ENCODE measurements at regions not wholly inside any gene's neighbourhood (a gene's known extent, or its start where the extent isn't known, plus 50 kb on each side); places are given as distances from the start of the nearest gene placed in this dataset.
"Not testable (repeated sequence)": the region's sequence is repeated elsewhere in the genome, so short reads cannot be mapped to it uniquely, and the experiment has no call there.

GRCh38 chr3:74842649-74843048, 228.2 kb upstream of the CNTN3 start:
- H3K4me1 ChIP-seq = no peaks in the 10 kb centered on the region
- no peak overlapping the region for H3K4me3 ChIP-seq
- no peak for TF ChIP-seq POLR2A (IDR thresholded peaks at IDR 0.05)
- TF ChIP-seq, protein P1, sequence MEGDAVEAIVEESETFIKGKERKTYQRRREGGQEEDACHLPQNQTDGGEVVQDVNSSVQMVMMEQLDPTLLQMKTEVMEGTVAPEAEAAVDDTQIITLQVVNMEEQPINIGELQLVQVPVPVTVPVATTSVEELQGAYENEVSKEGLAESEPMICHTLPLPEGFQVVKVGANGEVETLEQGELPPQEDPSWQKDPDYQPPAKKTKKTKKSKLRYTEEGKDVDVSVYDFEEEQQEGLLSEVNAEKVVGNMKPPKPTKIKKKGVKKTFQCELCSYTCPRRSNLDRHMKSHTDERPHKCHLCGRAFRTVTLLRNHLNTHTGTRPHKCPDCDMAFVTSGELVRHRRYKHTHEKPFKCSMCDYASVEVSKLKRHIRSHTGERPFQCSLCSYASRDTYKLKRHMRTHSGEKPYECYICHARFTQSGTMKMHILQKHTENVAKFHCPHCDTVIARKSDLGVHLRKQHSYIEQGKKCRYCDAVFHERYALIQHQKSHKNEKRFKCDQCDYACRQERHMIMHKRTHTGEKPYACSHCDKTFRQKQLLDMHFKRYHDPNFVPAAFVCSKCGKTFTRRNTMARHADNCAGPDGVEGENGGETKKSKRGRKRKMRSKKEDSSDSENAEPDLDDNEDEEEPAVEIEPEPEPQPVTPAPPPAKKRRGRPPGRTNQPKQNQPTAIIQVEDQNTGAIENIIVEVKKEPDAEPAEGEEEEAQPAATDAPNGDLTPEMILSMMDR (IDR thresholded peaks at IDR 0.05) = no peak
- DNase-seq = no peak
- no peaks in the 10 kb centered on the region for H3K27me3 ChIP-seq
- intact Hi-C loops (cut with DNase I; ENCODE audit: low total_unique reads) = no loop called here
- H3K36me3 ChIP-seq (ENCODE audit: low read depth, missing control alignments) = no peaks in the 10 kb centered on the region
- WGBS, 2 donors = 43 to 47% methylated on average over 2 of the region's 2 CpGs
- H3K9me3 ChIP-seq = no peaks in the 10 kb centered on the region
- H3K27ac ChIP-seq = no peak overlapping the region

DNA sequence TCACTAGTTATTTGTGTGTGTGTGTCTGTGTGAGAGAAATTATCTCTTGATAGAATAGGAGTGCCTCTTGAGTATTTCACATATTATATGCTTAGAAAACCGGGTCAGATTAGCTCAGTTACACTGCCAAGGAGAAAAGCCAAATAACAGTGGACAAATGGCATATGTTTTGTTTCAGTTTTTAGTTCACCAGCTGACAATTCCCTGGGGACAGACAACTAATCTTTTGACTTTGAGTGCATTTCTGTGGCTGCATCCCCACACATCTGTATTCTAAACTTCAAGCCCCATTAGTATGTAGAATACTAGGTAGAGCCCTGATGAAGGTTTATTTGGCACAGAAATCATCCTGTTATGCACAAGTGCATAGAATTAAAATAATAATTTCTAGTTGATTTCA, 227.7 kb upstream of the CNTN3 start:
- DNase-seq = no peak
- H3K4me3 ChIP-seq = no peak overlapping the region
- no peaks in the 10 kb centered on the region for H3K4me1 ChIP-seq
- no peaks in the 10 kb centered on the region for H3K27me3 ChIP-seq
- no peak for TF ChIP-seq POLR2A (IDR thresholded peaks at IDR 0.05)
- TF ChIP-seq, protein P1 (IDR thresholded peaks at IDR 0.05) = no peak
- H3K27ac ChIP-seq = no peak overlapping the region
- no peaks in the 10 kb centered on the region for H3K36me3 ChIP-seq (ENCODE audit: low read depth, missing control alignments)
- intact Hi-C loops (cut with DNase I; ENCODE audit: low total_unique reads) = no loop called here
- no peaks in the 10 kb centered on the region for H3K9me3 ChIP-seq
- WGBS, 2 donors = 31 to 39% methylated on average over 1 of the region's 1 CpG

DNA sequence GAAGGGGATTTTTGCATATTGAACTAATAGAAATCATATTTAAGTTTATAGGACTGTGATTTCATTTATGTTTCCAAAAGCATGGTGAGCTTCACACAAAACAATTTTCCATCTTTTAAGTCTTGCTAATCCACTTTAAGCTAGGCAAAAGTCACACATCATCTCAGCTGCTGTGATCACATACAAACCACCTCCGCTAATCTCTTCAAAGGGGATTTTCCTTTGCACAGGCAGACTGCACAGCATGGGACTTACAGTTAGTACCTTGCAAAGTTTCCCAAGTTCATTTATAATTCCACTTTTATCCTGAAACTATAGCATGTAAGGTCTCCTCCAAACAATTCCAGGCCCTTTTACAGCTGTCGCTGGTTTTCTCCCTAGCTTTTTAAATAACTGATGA, 225.1 kb upstream of the CNTN3 start:
- TF ChIP-seq POLR2A (IDR thresholded peaks at IDR 0.05) = no peak
- TF ChIP-seq, protein P1 (IDR thresholded peaks at IDR 0.05) = no peak
- Histone ChIP-seq H3K9me3 (no peaks in the 10 kb centered on the region), H3K4me1 (no peaks in the 10 kb centered on the region), H3K36me3 (ENCODE audit: low read depth, missing control alignments) (no peaks in the 10 kb centered on the region), H3K4me3 (no peak overlapping the region), H3K27me3 (no peaks in the 10 kb centered on the region), H3K27ac (no peak overlapping the region)
- intact Hi-C loops (cut with DNase I; ENCODE audit: low total_unique reads) = no loop called here
- 91 to 94% methylated on average over 2 of the region's 2 CpGs for WGBS, 2 donors
- DNase-seq = no peak

DNA sequence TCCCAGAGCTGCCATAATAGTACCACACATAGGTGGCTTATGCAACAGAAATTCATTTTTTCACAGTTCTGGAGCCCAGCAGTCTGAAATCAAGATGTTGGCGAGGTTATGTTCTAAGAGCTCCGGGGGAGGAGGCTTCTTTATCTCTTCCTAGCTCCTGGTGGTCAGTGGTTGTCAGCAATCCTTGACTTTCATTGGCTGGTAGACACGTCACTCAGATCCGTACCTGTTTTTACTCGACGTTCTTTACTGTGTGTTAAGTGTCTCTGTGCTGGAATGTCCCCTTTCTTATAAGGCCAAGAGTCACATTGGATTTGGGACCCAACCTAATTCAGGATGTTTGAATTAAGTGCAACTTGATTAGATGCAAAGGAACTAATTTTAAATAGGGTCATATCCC, 218.5 kb upstream of the CNTN3 start:
- 56 to 60% methylated on average over 6 of the region's 6 CpGs for WGBS, 2 donors
- Histone ChIP-seq H3K4me1 (no peaks in the 10 kb centered on the region), H3K9me3 (no peaks in the 10 kb centered on the region), H3K27me3 (no peaks in the 10 kb centered on the region), H3K36me3 (ENCODE audit: low read depth, missing control alignments) (no peaks in the 10 kb centered on the region), H3K4me3 (no peak overlapping the region), H3K27ac (no peak overlapping the region)
- TF ChIP-seq, protein P1 (IDR thresholded peaks at IDR 0.05) = no peak
- TF ChIP-seq POLR2A (IDR thresholded peaks at IDR 0.05) = no peak
- DNase-seq = peak; percentile 26
- intact Hi-C loops (cut with DNase I; ENCODE audit: low total_unique reads) = no loop called here

DNA sequence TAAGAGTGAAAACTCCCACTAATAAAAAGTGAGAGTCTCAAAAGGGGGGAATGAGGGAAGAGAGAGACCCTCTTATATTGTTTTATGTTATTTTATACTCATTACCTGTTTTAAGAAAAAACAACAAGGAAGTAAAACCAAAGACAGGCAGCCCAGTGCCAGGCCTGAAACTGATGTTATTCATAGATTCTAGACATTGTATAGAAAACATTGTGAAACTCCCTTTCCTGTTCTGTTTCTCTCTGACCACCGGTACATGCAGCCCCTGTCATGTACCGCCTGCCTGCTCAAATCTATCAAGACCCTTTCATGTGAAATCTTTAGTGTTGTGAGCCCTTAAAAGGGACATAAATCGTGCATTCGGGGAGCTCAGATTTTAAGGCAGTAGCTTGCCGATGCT, 216.4 kb upstream of the CNTN3 start:
- H3K27ac ChIP-seq; DNase-seq; H3K4me3 ChIP-seq; H3K27me3 ChIP-seq; intact Hi-C loops (cut with DNase I; ENCODE audit: low total_unique reads); H3K9me3 ChIP-seq; H3K36me3 ChIP-seq (ENCODE audit: low read depth, missing control alignments); H3K4me1 ChIP-seq: not testable (repeated sequence)
- WGBS, 2 donors = 84 to 88% methylated on average over 5 of the region's 5 CpGs

DNA sequence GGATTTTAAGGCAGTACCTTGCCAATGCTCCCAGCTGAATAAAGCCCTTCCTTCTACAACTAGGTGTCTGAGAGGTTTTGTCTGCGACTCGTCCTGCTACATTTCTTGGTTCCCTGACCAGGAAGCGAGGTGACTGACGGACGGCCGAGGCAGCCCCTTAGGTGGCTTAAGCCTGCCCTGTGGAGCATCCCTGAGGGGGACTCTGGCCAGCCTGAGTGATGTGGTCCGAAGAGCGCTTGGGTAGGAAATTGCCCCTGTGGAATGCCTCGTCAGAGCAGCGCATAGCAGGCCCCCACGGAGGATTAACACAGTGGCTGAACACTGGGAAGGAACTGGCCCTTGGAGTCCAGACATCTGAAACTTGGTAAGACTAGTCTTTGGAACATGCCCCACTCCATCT, 210.9 kb upstream of the CNTN3 start:
- intact Hi-C loops (cut with DNase I; ENCODE audit: low total_unique reads); H3K36me3 ChIP-seq (ENCODE audit: low read depth, missing control alignments): not testable (repeated sequence)
- 98% methylated on average over 11 of the region's 11 CpGs for WGBS, 2 donors

More for the DNA sequence above, 210.9 kb upstream of the CNTN3 start:
- H3K4me3 ChIP-seq, H3K9me3 ChIP-seq, H3K27ac ChIP-seq, H3K27me3 ChIP-seq, DNase-seq, H3K4me1 ChIP-seq: not testable (repeated sequence)
